ENCODE measurements at regions not wholly inside any gene's neighbourhood (a gene's known extent, or its start where the extent isn't known, plus 50 kb on each side); places are given as distances from the start of the nearest gene placed in this dataset.

- intact Hi-C loops (cut with micrococcal nuclease; ENCODE audit: unreplicated experiment), result no loop called here
- TF ChIP-seq EZH2phosphoT487 (IDR thresholded peaks at IDR 0.05; ENCODE audit: borderline replicate concordance, low read depth, low read length) (no peak), CTCF (conservative IDR thresholded peaks at IDR 0.05; ENCODE audit: low read length) (no peak)
- BruUV-seq (replicated peaks), result no TSS peak
- Histone ChIP-seq H3K36me3 (ENCODE audit: insufficient read depth, low read length) (no peaks in the 10 kb centered on the region), H3K4me1 (ENCODE audit: insufficient read depth, low read length, poor library complexity, severe bottlenecking) (no peaks in the 10 kb centered on the region), H3K4me3 (ENCODE audit: low read depth, low read length, poor library complexity, severe bottlenecking) (no peak overlapping the region), H2AFZ (ENCODE audit: low read length) (no peak overlapping the region), H4K20me1 (ENCODE audit: insufficient read depth, low read length) (no peaks in the 10 kb centered on the region), H3K4me2 (ENCODE audit: low read length) (no peak overlapping the region), H3K79me2 (ENCODE audit: insufficient read depth, low read depth, low read length) (no peaks in the 10 kb centered on the region), H3K9me2 (ENCODE audit: insufficient read depth, low read length) (no peaks in the 10 kb centered on the region), H3K27ac (ENCODE audit: low read depth, low read length, poor library complexity, severe bottlenecking) (no peak overlapping the region), H3K9me3 (ENCODE audit: low read length) (no peaks in the 10 kb centered on the region)
- no peak for DNase-seq (ENCODE audit: low spot score)
- ChIA-PET POLR2A (interaction anchor here (0.6 kb wide), 2 partner anchors 142 to 1994 kb away, joined by 3 to 4 read pairs; no protein-coding TSS in a partner anchor), CTCF (ENCODE audit: unreplicated experiment) (no interaction called here)
Measured at GRCh38 chr5:90338712-90339372, 70.7 kb downstream of the CETN3 start.

- Histone ChIP-seq H3K79me2 (ENCODE audit: insufficient read depth, low read depth, low read length) (no peaks in the 10 kb centered on the region), H2AFZ (ENCODE audit: low read length) (no peak overlapping the region), H3K9me2 (ENCODE audit: insufficient read depth, low read length) (no peaks in the 10 kb centered on the region), H3K4me3 (ENCODE audit: low read depth, low read length, poor library complexity, severe bottlenecking) (no peak overlapping the region), H3K27ac (ENCODE audit: low read depth, low read length, poor library complexity, severe bottlenecking) (no peak overlapping the region), H3K36me3 (ENCODE audit: insufficient read depth, low read length) (no peaks in the 10 kb centered on the region), H3K4me2 (ENCODE audit: low read length) (no peak overlapping the region), H4K20me1 (ENCODE audit: insufficient read depth, low read length) (no peaks in the 10 kb centered on the region), H3K9me3 (ENCODE audit: low read length) (no peaks in the 10 kb centered on the region), H3K4me1 (ENCODE audit: insufficient read depth, low read length, poor library complexity, severe bottlenecking) (no peaks in the 10 kb centered on the region)
- POLR2A ChIA-PET, result no interaction called here
- TF ChIP-seq CTCF (conservative IDR thresholded peaks at IDR 0.05; ENCODE audit: low read length) (no peak), EZH2phosphoT487 (IDR thresholded peaks at IDR 0.05; ENCODE audit: borderline replicate concordance, low read depth, low read length) (no peak)
- intact Hi-C loops (cut with micrococcal nuclease; ENCODE audit: unreplicated experiment), result no loop called here
- no TSS peak for BruUV-seq (replicated peaks)
- DNase-seq (ENCODE audit: low spot score), result no peak
- CTCF ChIA-PET (ENCODE audit: unreplicated experiment), result no interaction called here
Measured at GRCh38 chr5:90337449-90338052, 72.0 kb downstream of the CETN3 start.

GRCh38 chr5:90336752-90337151 is 72.8 kb downstream of the CETN3 start:
- BruUV-seq (replicated peaks), result no TSS peak
- intact Hi-C loops (cut with micrococcal nuclease; ENCODE audit: unreplicated experiment), result no loop called here
- no peaks in the 10 kb centered on the region for H3K79me2 ChIP-seq (ENCODE audit: insufficient read depth, low read depth, low read length)
- no peaks in the 10 kb centered on the region for H4K20me1 ChIP-seq (ENCODE audit: insufficient read depth, low read length)
- no peaks in the 10 kb centered on the region for H3K4me1 ChIP-seq (ENCODE audit: insufficient read depth, low read length, poor library complexity, severe bottlenecking)
- H3K4me3 ChIP-seq (ENCODE audit: low read depth, low read length, poor library complexity, severe bottlenecking), result no peak overlapping the region
- DNase-seq (ENCODE audit: low spot score), result no peak
- POLR2A ChIA-PET, result interaction anchor here (0.7 kb wide), 1 partner anchor 72 kb away, joined by 4 read pairs; no protein-coding TSS in a partner anchor
- CTCF ChIA-PET (ENCODE audit: unreplicated experiment), result no interaction called here
- H2AFZ ChIP-seq (ENCODE audit: low read length), result no peak overlapping the region
- H3K9me2 ChIP-seq (ENCODE audit: insufficient read depth, low read length), result no peaks in the 10 kb centered on the region
- H3K36me3 ChIP-seq (ENCODE audit: insufficient read depth, low read length), result no peaks in the 10 kb centered on the region
- no peaks in the 10 kb centered on the region for H3K9me3 ChIP-seq (ENCODE audit: low read length)
- H3K27ac ChIP-seq (ENCODE audit: low read depth, low read length, poor library complexity, severe bottlenecking), result no peak overlapping the region
- H3K4me2 ChIP-seq (ENCODE audit: low read length), result no peak overlapping the region
- TF ChIP-seq EZH2phosphoT487 (IDR thresholded peaks at IDR 0.05; ENCODE audit: borderline replicate concordance, low read depth, low read length) (no peak), CTCF (conservative IDR thresholded peaks at IDR 0.05; ENCODE audit: low read length) (no peak)

All from OCI-LY7 (cell line).